ENCODE measurements at regions not wholly inside any gene's neighbourhood (a gene's known extent, or its start where the extent isn't known, plus 50 kb on each side); places are given as distances from the start of the nearest gene placed in this dataset.

DNA sequence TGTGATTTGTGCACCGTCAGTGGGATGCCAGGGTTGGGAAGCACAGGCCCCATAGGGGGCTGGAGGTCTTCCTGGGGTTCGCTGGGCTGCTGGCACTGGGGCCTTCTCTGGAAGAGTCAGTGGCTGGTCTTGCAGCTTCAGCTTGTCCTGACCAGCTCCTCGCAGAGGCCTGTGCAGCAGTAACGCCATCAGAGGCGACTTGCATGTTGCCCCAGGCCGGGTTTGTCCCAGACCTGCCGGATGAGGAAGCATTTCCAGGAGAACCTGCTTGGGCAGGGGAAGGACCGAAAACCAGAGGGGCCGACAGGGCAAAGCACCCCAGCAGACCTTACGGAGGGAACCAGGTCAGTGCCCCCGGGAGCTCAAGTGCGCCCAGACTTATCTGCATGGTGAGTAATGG is 54.7 kb upstream of the IRX2 start:
- no peak overlapping the region for H3K4me3 ChIP-seq (ENCODE audit: low read depth, low read length)
- DNase-seq (ENCODE audit: low read depth): no peak
- in situ Hi-C loops (cut with HindIII; ENCODE audit: low sequenced_read_pairs): no loop called here
- TF ChIP-seq, protein P1, sequence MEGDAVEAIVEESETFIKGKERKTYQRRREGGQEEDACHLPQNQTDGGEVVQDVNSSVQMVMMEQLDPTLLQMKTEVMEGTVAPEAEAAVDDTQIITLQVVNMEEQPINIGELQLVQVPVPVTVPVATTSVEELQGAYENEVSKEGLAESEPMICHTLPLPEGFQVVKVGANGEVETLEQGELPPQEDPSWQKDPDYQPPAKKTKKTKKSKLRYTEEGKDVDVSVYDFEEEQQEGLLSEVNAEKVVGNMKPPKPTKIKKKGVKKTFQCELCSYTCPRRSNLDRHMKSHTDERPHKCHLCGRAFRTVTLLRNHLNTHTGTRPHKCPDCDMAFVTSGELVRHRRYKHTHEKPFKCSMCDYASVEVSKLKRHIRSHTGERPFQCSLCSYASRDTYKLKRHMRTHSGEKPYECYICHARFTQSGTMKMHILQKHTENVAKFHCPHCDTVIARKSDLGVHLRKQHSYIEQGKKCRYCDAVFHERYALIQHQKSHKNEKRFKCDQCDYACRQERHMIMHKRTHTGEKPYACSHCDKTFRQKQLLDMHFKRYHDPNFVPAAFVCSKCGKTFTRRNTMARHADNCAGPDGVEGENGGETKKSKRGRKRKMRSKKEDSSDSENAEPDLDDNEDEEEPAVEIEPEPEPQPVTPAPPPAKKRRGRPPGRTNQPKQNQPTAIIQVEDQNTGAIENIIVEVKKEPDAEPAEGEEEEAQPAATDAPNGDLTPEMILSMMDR (IDR thresholded peaks at IDR 0.05; ENCODE audit: low read depth, low read length, missing control alignments): no peak

DNA sequence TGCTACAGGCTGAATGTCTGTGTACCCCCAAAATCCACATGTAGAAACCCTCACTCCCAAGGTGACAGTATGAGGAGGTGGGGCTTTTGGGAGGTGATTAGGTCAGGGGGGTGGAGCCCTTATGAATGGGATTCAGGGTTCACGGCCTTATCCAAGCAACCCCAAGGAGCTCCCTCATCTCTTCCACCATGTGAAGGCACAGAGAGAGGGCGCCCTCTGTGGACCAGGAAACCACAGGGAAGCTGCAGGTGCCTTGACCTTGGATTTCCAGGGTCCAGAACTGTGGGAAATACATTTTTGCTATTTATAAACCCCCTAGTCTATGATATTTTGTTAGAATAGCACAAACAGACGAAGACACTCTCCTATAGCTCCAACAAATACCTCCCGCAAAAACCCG is 53.6 kb upstream of the IRX2 start:
- TF ChIP-seq, protein P1 (IDR thresholded peaks at IDR 0.05; ENCODE audit: low read depth, low read length, missing control alignments): no peak
- no peak overlapping the region for H3K4me3 ChIP-seq (ENCODE audit: low read depth, low read length)
- in situ Hi-C loops (cut with HindIII; ENCODE audit: low sequenced_read_pairs): no loop called here
- DNase-seq (ENCODE audit: low read depth): no peak

DNA sequence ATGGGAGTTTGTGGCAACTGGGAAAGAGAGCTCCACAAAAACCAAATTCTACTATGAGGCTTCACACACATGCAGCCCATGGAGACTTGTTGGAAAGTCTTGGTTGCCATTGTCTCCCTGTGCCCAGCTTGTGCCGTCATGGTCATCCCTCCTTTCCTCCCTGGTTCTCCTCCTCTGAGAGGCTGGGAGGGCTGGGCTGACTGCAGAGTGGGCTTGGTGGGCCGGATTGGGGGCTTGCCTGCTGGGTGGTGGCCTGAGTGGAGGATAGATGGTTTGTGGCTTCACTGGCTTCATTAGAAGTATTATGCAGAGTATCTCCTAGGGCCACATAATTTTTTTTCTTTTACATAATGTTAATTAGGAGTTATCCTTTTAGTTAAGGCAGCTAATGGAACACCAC is 52.3 kb upstream of the IRX2 start:
- TF ChIP-seq, protein P1 (IDR thresholded peaks at IDR 0.05; ENCODE audit: low read depth, low read length, missing control alignments): no peak
- H3K4me3 ChIP-seq (ENCODE audit: low read depth, low read length): no peak overlapping the region
- in situ Hi-C loops (cut with HindIII; ENCODE audit: low sequenced_read_pairs): no loop called here
- no peak for DNase-seq (ENCODE audit: low read depth)

DNA sequence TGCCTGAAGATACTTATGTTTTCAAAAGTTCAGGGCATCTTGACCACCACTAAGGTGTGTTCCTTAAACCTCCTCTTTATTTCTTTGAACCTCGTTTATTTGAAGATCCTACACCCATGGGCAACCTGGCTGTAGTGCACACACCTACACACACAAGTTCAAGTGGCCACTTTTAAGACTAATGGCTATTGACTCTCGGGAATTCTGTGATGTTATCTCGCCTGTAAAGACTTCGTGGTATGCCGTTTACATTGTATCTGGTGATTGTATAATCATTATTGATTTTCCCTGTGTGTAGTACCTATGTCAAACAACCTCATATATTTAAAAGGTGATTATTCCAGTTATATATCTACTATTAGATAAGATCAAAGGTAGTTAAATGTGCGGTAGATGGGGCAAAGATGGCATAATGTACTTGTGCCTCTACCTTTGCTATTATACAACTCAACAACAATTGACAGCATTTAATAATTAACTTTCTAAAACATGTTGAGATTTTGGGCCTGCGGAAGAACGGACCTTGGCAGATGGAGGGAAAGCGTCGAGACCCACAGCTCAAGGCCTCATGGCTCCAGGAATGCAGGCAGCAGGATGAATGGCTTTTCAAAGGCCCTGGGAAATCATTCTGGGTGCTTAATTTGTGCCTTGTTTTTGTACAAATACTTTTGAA is 51.4 kb upstream of the IRX2 start:
- in situ Hi-C loops (cut with HindIII; ENCODE audit: low sequenced_read_pairs): no loop called here

DNA sequence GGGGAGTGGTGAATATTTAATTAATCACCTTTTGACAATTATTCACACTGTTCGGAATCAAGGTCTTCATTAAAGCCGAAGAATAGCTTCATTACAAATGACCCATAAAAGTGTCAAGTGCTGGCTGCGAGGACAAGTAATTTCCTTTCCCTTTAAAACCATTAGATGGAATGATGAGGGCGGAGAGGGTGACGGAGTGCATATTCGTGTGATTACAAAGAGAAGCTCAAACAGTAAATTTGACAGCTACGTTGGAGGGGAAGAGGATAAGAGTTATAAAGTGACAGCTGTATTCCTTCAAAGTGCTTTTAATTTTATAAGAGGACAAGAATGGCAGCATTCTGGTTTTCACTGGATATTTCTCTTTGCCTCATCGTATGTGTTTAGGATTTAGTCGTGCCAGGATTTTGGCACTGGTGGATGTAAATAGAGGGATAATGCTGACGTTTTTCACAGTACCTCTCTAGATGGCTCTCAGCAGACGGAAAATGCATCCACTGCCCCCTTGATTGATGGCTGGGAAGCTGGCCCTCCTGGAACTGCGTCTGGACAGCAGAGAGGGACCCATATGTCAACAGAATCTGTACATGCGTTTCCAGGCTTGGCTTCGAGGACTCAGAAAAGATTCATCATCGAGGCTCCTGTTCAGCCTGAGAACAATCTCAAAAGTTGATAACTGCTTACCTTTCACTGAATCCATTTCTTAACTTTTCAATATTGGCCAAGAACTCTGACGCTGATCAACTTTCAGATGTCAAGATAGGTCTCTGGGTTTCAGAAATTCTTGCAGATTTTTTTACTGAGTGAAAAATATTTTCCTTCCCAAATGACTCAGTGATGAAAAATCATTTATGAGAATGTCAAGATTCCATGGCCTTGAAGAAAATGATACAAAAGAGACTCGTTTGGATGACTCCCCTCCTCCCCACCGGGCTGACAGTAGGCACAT is 50.4 kb upstream of the IRX2 start:
- TF ChIP-seq, protein P1 (IDR thresholded peaks at IDR 0.05; ENCODE audit: low read depth, low read length, missing control alignments): no peak
- H3K4me3 ChIP-seq (ENCODE audit: low read depth, low read length): no peak overlapping the region
- DNase-seq (ENCODE audit: low read depth): no peak
- in situ Hi-C loops (cut with HindIII; ENCODE audit: low sequenced_read_pairs): no loop called here

More for the DNA sequence above, 51.4 kb upstream of the IRX2 start:
- H3K4me3 ChIP-seq (ENCODE audit: low read depth, low read length): no peak overlapping the region
- no peak for DNase-seq (ENCODE audit: low read depth)
- TF ChIP-seq, protein P1 (IDR thresholded peaks at IDR 0.05; ENCODE audit: low read depth, low read length, missing control alignments): no peak

Measured in astrocyte of the cerebellum (primary cell).